Aorta (tissue), 5 donors: ENCODE measurements at regions not wholly inside any gene's neighbourhood (a gene's known extent, or its start where the extent isn't known, plus 50 kb on each side); places are given as distances from the start of the nearest gene placed in this dataset.

Experiments used
- ATAC-seq: fragments of 200-7000 bp; cut with Tn5 transposase; one replicate; pipeline ENCODE4 v1.9.1; 2022; ENCODE audit warnings: moderate library complexity; ENCODE audit not compliant: low FRiP score
- DNase-seq, 2 donors: peaks; one replicate each; pipeline ENCODE4 v3.0.0-alpha.2; 2020
- H3K27ac ChIP-seq, 2 donors: one replicate each; pipeline ENCODE4 v1.5.1; 2013; ENCODE audit warnings: low read length in 2 of 2, mild to moderate bottlenecking in 2 of 2, moderate library complexity in 2 of 2, control low read depth in 1 of 2, inconsistent platforms in 1 of 2, low read depth in 1 of 2
- H3K27me3 ChIP-seq, 2 donors: one replicate each; pipeline ENCODE4 v1.6.1; 2013; ENCODE audit warnings: control low read depth in 1 of 2, low read length in 1 of 2, mild to moderate bottlenecking in 1 of 2, moderate library complexity in 1 of 2; ENCODE audit not compliant: insufficient read depth in 2 of 2, control insufficient read depth in 1 of 2
- H3K36me3 ChIP-seq, 2 donors: one replicate each; pipeline ENCODE4 v1.6.1; 2013; ENCODE audit warnings: control low read depth in 1 of 2, low read length in 1 of 2, mild to moderate bottlenecking in 1 of 2; ENCODE audit not compliant: insufficient read depth in 2 of 2, control insufficient read depth in 1 of 2
- H3K4me1 ChIP-seq, 2 donors: one replicate each; pipeline ENCODE4 v1.6.1; 2013; ENCODE audit warnings: low read length in 2 of 2, control low read depth in 1 of 2, mild to moderate bottlenecking in 1 of 2, moderate library complexity in 1 of 2; ENCODE audit not compliant: insufficient read depth in 2 of 2, control insufficient read depth in 1 of 2
- H3K4me3 ChIP-seq, 2 donors: one replicate each; pipeline ENCODE4 v1.5.1; 2013; ENCODE audit warnings: low read length in 2 of 2, control low read depth in 1 of 2, mild to moderate bottlenecking in 1 of 2
- H3K9me3 ChIP-seq: one replicate; pipeline ENCODE4 v1.6.1; 2013; ENCODE audit warnings: mild to moderate bottlenecking, low read length; ENCODE audit not compliant: control insufficient read depth
- WGBS, 2 donors: extraction: QIAGEN DNeasy Blood & Tissue Kit; methylation state at CpG; one replicate each; pipeline ENCODE4 v1.1.7; 2013; 5-methylcytosine and 5-hydroxymethylcytosine counted together
- intact Hi-C, 2 donors: fragments of 100-400 bp; cut with DNase I; formaldehyde crosslinking; loops; one replicate each; pipeline versions ENCODE4 v1.14.2 to v1.15.0; 2022
- donor health status: healthy with polysubstance abuse.
- donor health status: Bipolar disorder and iron deficiency.
- donor health status: DM: no; HTN: no; CAD: no.
- donor health status: DM: no; HTN: no; CAD: no.
- donor health status: DM: yes; HTN: yes; CAD: no.

- Histone ChIP-seq H3K27ac (no peak overlapping the region), H3K4me3 (no peak overlapping the region), H3K4me1 (no peaks in the 10 kb centered on the region), H3K36me3 (no peaks in the 10 kb centered on the region), H3K9me3 (peaks cover 5% of the 10 kb centered on the region), H3K27me3 (peaks cover 0 to 2% of the 10 kb centered on the region in 2 donors)
- DNase-seq = no peak
- intact Hi-C loops = no loop called here
- 86 to 88% methylated on average over 3 of the region's 3 CpGs for WGBS, 2 donors
- no peak for ATAC-seq
These were observed 121.9 kb downstream of the EMP1 start for GRCh38 chr12:13318231-13319015.

DNA sequence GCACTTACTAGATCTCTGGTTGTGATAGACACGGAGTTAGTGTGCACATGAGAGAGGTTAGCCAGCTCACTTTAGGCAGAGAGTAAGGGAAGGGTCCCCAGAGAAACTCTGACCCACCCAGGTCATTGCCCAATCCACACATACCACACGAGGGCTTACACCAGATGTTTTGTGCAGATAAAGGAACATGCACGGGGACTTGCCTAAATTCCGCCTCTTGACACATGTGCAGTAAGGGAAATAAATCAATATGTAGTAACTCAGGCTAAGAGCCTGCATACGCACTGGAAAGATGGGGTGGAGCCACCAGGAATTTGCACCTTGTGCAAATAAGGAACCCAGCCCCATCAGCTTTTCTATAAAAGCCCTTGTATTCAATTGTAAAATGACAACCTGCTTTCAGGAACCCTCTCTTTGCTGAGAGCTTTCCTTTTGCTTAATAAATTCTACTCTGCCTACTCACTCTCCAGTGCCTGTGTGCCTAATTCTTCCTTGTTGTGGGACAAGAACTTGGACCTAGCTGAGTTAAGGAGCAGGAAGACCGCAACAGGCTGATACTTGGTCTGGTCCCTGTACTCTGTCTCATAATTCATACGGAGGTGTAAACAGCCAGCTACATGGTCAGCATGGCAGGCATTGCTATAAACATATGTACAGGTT is 120.2 kb downstream of the EMP1 start:
- no peaks in the 10 kb centered on the region for H3K36me3 ChIP-seq
- H3K4me3 ChIP-seq = no peak overlapping the region
- H3K27ac ChIP-seq = no peak overlapping the region
- H3K9me3 ChIP-seq = peaks cover 5% of the 10 kb centered on the region
- intact Hi-C loops = no loop called here
- DNase-seq = no peak
- H3K4me1 ChIP-seq = no peaks in the 10 kb centered on the region
- no peak for ATAC-seq
- peaks cover 0 to 2% of the 10 kb centered on the region in 2 donors for H3K27me3 ChIP-seq
- WGBS, 2 donors = 52 to 57% methylated on average over 7 of the region's 7 CpGs

DNA sequence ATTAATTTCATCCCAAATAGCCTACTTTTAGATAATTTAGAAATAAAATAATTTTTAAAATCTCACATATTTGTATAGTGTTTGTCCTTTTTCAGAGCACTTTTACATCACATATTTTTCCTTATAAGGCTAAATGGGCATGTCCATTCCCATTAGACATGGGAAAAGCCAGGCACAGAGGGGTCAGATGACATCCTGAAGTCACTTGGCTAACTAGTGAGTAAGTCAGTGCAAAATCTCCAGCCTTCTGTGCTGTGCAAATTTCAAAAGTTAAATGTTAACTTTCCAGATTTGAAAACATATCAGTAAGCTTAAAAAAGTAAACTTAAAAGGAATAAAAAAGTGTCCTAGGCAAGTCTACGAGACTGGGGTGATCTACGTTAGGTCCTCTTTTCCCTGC is 117.4 kb downstream of the EMP1 start:
- peaks cover 5% of the 10 kb centered on the region for H3K9me3 ChIP-seq
- WGBS, 2 donors = 91 to 94% methylated on average over 2 of the region's 2 CpGs
- H3K4me1 ChIP-seq = no peaks in the 10 kb centered on the region
- peaks cover 0 to 2% of the 10 kb centered on the region in 2 donors for H3K27me3 ChIP-seq
- no peak for ATAC-seq
- no peak overlapping the region for H3K4me3 ChIP-seq
- no peak for DNase-seq
- no peaks in the 10 kb centered on the region for H3K36me3 ChIP-seq
- H3K27ac ChIP-seq = no peak overlapping the region
- intact Hi-C loops = no loop called here

DNA sequence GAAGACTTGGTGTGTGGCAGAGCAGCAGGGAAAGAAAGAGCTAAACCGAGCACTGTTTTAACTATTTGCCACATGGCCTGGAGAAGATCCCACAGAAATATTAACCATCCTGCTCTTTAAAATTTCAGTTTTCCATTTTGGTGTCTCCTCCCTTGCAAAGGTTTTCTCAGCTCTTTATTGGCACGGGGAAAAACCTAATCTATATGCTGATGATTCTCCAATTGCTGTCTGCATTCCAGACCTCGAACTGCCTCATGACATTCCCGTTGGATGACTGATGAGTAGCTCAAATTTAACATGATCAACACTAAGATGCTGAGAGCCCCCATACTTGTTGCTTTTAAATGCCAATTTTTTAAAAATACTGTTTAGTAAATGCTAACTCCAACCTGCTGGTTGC is 115.0 kb downstream of the EMP1 start:
- WGBS, 2 donors = 56% methylated on average over 4 of the region's 4 CpGs
- no peaks in the 10 kb centered on the region for H3K4me1 ChIP-seq
- H3K4me3 ChIP-seq = no peak overlapping the region
- ATAC-seq = no peak
- intact Hi-C loops = no loop called here
- DNase-seq = no peak
- peaks cover 0 to 5% of the 10 kb centered on the region in 2 donors for H3K27me3 ChIP-seq
- no peaks in the 10 kb centered on the region for H3K36me3 ChIP-seq
- H3K27ac ChIP-seq = no peak overlapping the region
- H3K9me3 ChIP-seq = no peaks in the 10 kb centered on the region

- 31 to 33% methylated on average over 4 of the region's 4 CpGs for WGBS, 2 donors
- ATAC-seq (no peak), DNase-seq (no peak)
- Histone ChIP-seq H3K27ac (no peak overlapping the region), H3K27me3 (peaks cover 0 to 3% of the 10 kb centered on the region in 2 donors), H3K36me3 (no peaks in the 10 kb centered on the region), H3K4me3 (no peak overlapping the region), H3K9me3 (no peaks in the 10 kb centered on the region), H3K4me1 (no peaks in the 10 kb centered on the region)
- intact Hi-C loops = no loop called here
These were observed 110.8 kb downstream of the EMP1 start for GRCh38 chr12:13307143-13307816.

DNA sequence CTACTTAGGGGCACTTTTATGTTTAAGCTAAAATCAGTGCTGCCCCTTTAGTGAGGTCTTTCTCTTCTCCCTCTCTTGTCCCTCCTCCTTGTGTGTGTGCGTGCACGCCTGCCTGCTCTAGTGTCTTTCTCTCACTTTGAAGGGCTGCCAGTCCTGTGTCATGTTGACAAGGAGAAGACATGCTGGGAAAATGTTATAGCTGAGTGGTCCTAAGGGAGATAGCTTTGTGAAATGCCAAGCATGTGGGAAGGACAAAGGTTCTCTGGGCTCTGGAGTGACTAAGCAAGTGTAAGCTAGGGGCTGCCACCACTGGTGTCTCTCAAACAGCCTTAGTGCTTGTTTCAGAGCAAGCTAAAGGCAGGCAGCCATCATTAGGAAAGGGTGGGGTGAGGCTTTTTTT is 108.4 kb downstream of the EMP1 start:
- Histone ChIP-seq H3K9me3 (peaks cover 1% of the 10 kb centered on the region), H3K4me1 (no peaks in the 10 kb centered on the region), H3K36me3 (no peaks in the 10 kb centered on the region), H3K27me3 (peaks cover 0 to 3% of the 10 kb centered on the region in 2 donors), H3K4me3 (no peak overlapping the region), H3K27ac (no peak overlapping the region)
- intact Hi-C loops = no loop called here
- WGBS, 2 donors = 75 to 80% methylated on average over 2 of the region's 2 CpGs
- no peak for ATAC-seq
- no peak for DNase-seq

- no peak for ATAC-seq
- 64 to 80% methylated on average over 1 of the region's 1 CpG for WGBS, 2 donors
- intact Hi-C loops = no loop called here
- Histone ChIP-seq H3K36me3 (no peaks in the 10 kb centered on the region), H3K4me1 (no peaks in the 10 kb centered on the region), H3K4me3 (no peak overlapping the region), H3K9me3 (peaks cover 4% of the 10 kb centered on the region), H3K27me3 (no peaks in the 10 kb centered on the region), H3K27ac (no peak overlapping the region)
- no peak for DNase-seq
These were observed 102.9 kb downstream of the EMP1 start for GRCh38 chr12:13299457-13299856.

- no peaks in the 10 kb centered on the region for H3K27me3 ChIP-seq
- no peaks in the 10 kb centered on the region for H3K36me3 ChIP-seq
- H3K4me1 ChIP-seq = no peaks in the 10 kb centered on the region
- 48 to 68% methylated on average over 4 of the region's 4 CpGs for WGBS, 2 donors
- peaks cover 1% of the 10 kb centered on the region for H3K9me3 ChIP-seq
- intact Hi-C loops = no loop called here
- no peak for DNase-seq
- no peak for ATAC-seq
- H3K27ac ChIP-seq = no peak overlapping the region
- no peak overlapping the region for H3K4me3 ChIP-seq
These were observed 96.6 kb downstream of the EMP1 start for GRCh38 chr12:13293096-13293495.
